Keratinocyte (primary cell): ENCODE measurements at regions not wholly inside any gene's neighbourhood (a gene's known extent, or its start where the extent isn't known, plus 50 kb on each side); places are given as distances from the start of the nearest gene placed in this dataset.

Source experiments
- DNase-seq: peaks from one replicate; pipeline ENCODE4 v3.0.0-alpha.2; 2011; ENCODE audit warnings: low read depth, missing footprints, low spot score
- FAIRE-seq: peaks from 2 replicates; lab custom pipeline; 2011; peaks lifted over from hg19 to GRCh38; lab: Jason Lieb, UNC
- H2AFZ ChIP-seq: 2 replicates; pipeline ENCODE4 v1.6.0; 2012; ENCODE audit warnings: low read length, control low read depth, inconsistent platforms; ENCODE audit not compliant: control insufficient read depth
- H3K27ac ChIP-seq: 2 replicates; pipeline ENCODE4 v1.5.1; 2011; ENCODE audit warnings: low read length; ENCODE audit not compliant: control insufficient read depth, insufficient read depth
- H3K27me3 ChIP-seq: 3 replicates; pipeline ENCODE4 v1.6.0; 2011; ENCODE audit warnings: low read length; ENCODE audit not compliant: control insufficient read depth, insufficient read depth; ENCODE audit errors: extremely low read depth
- H3K36me3 ChIP-seq, 2 experiments: 2 replicates in 1 of 2; 3 replicates in 1 of 2; pipeline ENCODE4 v1.5.1; 2011; ENCODE audit warnings: low read length in 2 of 2, mild to moderate bottlenecking in 1 of 2; ENCODE audit not compliant: control insufficient read depth in 2 of 2, insufficient read depth in 2 of 2; ENCODE audit errors: extremely low read depth in 1 of 2
- H3K4me1 ChIP-seq: 3 replicates; pipeline ENCODE4 v1.5.1; 2011; ENCODE audit warnings: low read length; ENCODE audit not compliant: control insufficient read depth, insufficient read depth; ENCODE audit errors: extremely low read depth
- H3K4me2 ChIP-seq: 3 replicates; pipeline ENCODE4 v1.6.0; 2011; ENCODE audit warnings: low read depth, low read length; ENCODE audit not compliant: control insufficient read depth, insufficient read depth; ENCODE audit errors: extremely low read depth
- H3K4me3 ChIP-seq, 3 experiments: fragments of 200-600 bp in 1 of 3; sonication (generic) in 1 of 3; 2 replicates in 2 of 3; 3 replicates in 1 of 3; pipeline ENCODE4 v1.5.1; 2011 to 2016; ENCODE audit warnings: low read length in 3 of 3, mild to moderate bottlenecking in 3 of 3, control low read depth in 2 of 3, inconsistent platforms in 1 of 3, low read depth in 1 of 3, mixed read lengths in 1 of 3, mixed run types in 1 of 3, moderate library complexity in 1 of 3; ENCODE audit not compliant: control insufficient read depth in 2 of 3, insufficient read depth in 2 of 3; ENCODE audit errors: extremely low read depth in 1 of 3
- H3K79me2 ChIP-seq: 2 replicates; pipeline ENCODE4 v1.6.0; 2012; ENCODE audit warnings: low read length; ENCODE audit not compliant: control insufficient read depth, insufficient read depth
- H3K9ac ChIP-seq: 3 replicates; pipeline ENCODE4 v1.6.0; 2011; ENCODE audit warnings: low read length; ENCODE audit not compliant: control insufficient read depth, insufficient read depth; ENCODE audit errors: extremely low read depth
- H3K9me1 ChIP-seq: 3 replicates; pipeline ENCODE4 v1.6.0; 2011; ENCODE audit warnings: low read length; ENCODE audit not compliant: control insufficient read depth, insufficient read depth; ENCODE audit errors: extremely low read depth
- H3K9me3 ChIP-seq: 2 replicates; pipeline ENCODE4 v1.5.1; 2012; ENCODE audit warnings: low read depth, low read length; ENCODE audit not compliant: control insufficient read depth
- H4K20me1 ChIP-seq: 3 replicates; pipeline ENCODE4 v1.6.0; 2011; ENCODE audit warnings: low read length; ENCODE audit not compliant: control insufficient read depth, insufficient read depth; ENCODE audit errors: extremely low read depth
- CTCF ChIP-seq, 3 experiments: IDR thresholded peaks in 1 of 3; conservative IDR thresholded peaks in 1 of 3; optimal IDR thresholded peaks in 1 of 3; 2 replicates in 2 of 3; 3 replicates in 1 of 3; pipeline versions ENCODE3 to v1.5.1; 2011; ENCODE audit warnings: low read length in 3 of 3, mild to moderate bottlenecking in 3 of 3, moderate library complexity in 2 of 3, control low read depth in 1 of 3, inconsistent platforms in 1 of 3; ENCODE audit not compliant: insufficient read depth in 2 of 3; ENCODE audit errors: extremely low read depth in 1 of 3
- EZH2 ChIP-seq: IDR thresholded peaks from one replicate; pipeline ENCODE4 v1.6.1; 2012; ENCODE audit warnings: inconsistent platforms, mild to moderate bottlenecking, low read length, moderate library complexity
- dilution Hi-C: fragments of 300-500 bp; cut with MboI; formaldehyde crosslinking; loops from one replicate; pipeline ENCODE4 v1.7.0; 2020; ENCODE audit warnings: low sequenced_read_pairs; ENCODE audit not compliant: extremely low pct_ligation_motif_present

- H3K4me1 ChIP-seq = no peaks in the 10 kb centered on the region
- no peak overlapping the region for H3K4me3 ChIP-seq
- no peaks in the 10 kb centered on the region for H3K79me2 ChIP-seq
- no peak overlapping the region for H3K4me2 ChIP-seq
- dilution Hi-C loops = no loop called here
- H4K20me1 ChIP-seq = no peaks in the 10 kb centered on the region
- no peak overlapping the region for H3K27ac ChIP-seq
- H3K36me3 ChIP-seq = no peaks in the 10 kb centered on the region
- H2AFZ ChIP-seq = no peak overlapping the region
- no peak for DNase-seq
- no peaks in the 10 kb centered on the region for H3K9me3 ChIP-seq
- H3K9ac ChIP-seq = no peak overlapping the region
- TF ChIP-seq EZH2 = no peak
- no peak for TF ChIP-seq CTCF (optimal IDR thresholded peaks at IDR 0.05 in 1 of 3, IDR thresholded peaks at IDR 0.05 in 1 of 3, conservative IDR thresholded peaks at IDR 0.05 in 1 of 3; ENCODE audit: extremely low read depth in 1 of 3, insufficient read depth in 2 of 3, low read length in 3 of 3)
- FAIRE-seq = no peak
- no peaks in the 10 kb centered on the region for H3K27me3 ChIP-seq
- no peaks in the 10 kb centered on the region for H3K9me1 ChIP-seq
Measured at GRCh38 chr6:99136488-99136887, 188.7 kb upstream of the FBXL4 start.

- DNase-seq (no peak), FAIRE-seq (no peak)
- Histone ChIP-seq H4K20me1 (no peaks in the 10 kb centered on the region), H2AFZ (no peak overlapping the region), H3K36me3 (no peaks in the 10 kb centered on the region), H3K9me3 (no peaks in the 10 kb centered on the region), H3K9me1 (no peaks in the 10 kb centered on the region), H3K4me3 (no peak overlapping the region), H3K4me2 (no peak overlapping the region), H3K4me1 (no peaks in the 10 kb centered on the region), H3K9ac (no peak overlapping the region), H3K79me2 (no peaks in the 10 kb centered on the region), H3K27ac (no peak overlapping the region), H3K27me3 (no peaks in the 10 kb centered on the region)
- TF ChIP-seq EZH2 = no peak
- TF ChIP-seq CTCF (optimal IDR thresholded peaks at IDR 0.05 in 1 of 3, IDR thresholded peaks at IDR 0.05 in 1 of 3, conservative IDR thresholded peaks at IDR 0.05 in 1 of 3; ENCODE audit: extremely low read depth in 1 of 3, insufficient read depth in 2 of 3, low read length in 3 of 3) = no peak
- dilution Hi-C loops = no loop called here
Measured at GRCh38 chr6:99132026-99132635, 184.4 kb upstream of the FBXL4 start.
